WTC11 (cell line): ENCODE measurements at regions not wholly inside any gene's neighbourhood (a gene's known extent, or its start where the extent isn't known, plus 50 kb on each side); places are given as distances from the start of the nearest gene placed in this dataset.

Experiments
- AR ChIP-seq: fragments of 250-450 bp; sonication (Bioruptor Pico); IDR thresholded peaks from 2 replicates; pipeline ENCODE4 v1.9.0; 2021; ENCODE audit warnings: mild to moderate bottlenecking
- ARID4B ChIP-seq: sonication (generic); formaldehyde crosslinking; IDR thresholded peaks from 2 replicates; pipeline ENCODE4 v1.8.0; 2023; ENCODE audit warnings: missing genetic modification reagents, mild to moderate bottlenecking, borderline replicate concordance
- ATF3 ChIP-seq: sonication (generic); formaldehyde crosslinking; conservative IDR thresholded peaks from 2 replicates; pipeline ENCODE4 v1.8.1; 2022; ENCODE audit warnings: mild to moderate bottlenecking, missing genetic modification reagents
- E2F4 ChIP-seq: sonication (generic); formaldehyde crosslinking; IDR thresholded peaks from 2 replicates; pipeline ENCODE4 v1.8.1; 2022; ENCODE audit warnings: low read depth, mild to moderate bottlenecking, moderate library complexity, missing genetic modification reagents, borderline replicate concordance
- ELF4 ChIP-seq: sonication (generic); formaldehyde crosslinking; IDR thresholded peaks from 2 replicates; pipeline ENCODE4 v1.8.1; 2022; ENCODE audit warnings: low read depth, mild to moderate bottlenecking, moderate library complexity, missing genetic modification reagents
- EMX1 ChIP-seq: fragments of 250-450 bp; sonication (Bioruptor Pico); IDR thresholded peaks from 2 replicates; pipeline ENCODE4 v1.8.0; 2021; ENCODE audit warnings: mild to moderate bottlenecking
- FOXK1 ChIP-seq: sonication (generic); formaldehyde crosslinking; IDR thresholded peaks from 2 replicates; pipeline ENCODE4 v1.8.0; 2022; ENCODE audit warnings: mild to moderate bottlenecking, moderate library complexity, missing genetic modification reagents
- GABPB1 ChIP-seq: sonication (generic); formaldehyde crosslinking; IDR thresholded peaks from 2 replicates; pipeline ENCODE4 v1.8.1; 2023; ENCODE audit warnings: mild to moderate bottlenecking, missing genetic modification reagents
- GRHL2 ChIP-seq: fragments of 250-450 bp; sonication (Bioruptor Pico); IDR thresholded peaks from 2 replicates; pipeline ENCODE4 v1.8.0; 2022; ENCODE audit warnings: mild to moderate bottlenecking, moderate library complexity; ENCODE audit not compliant: insufficient replicate concordance, severe bottlenecking
- HMGA2 ChIP-seq: fragments of 250-450 bp; sonication (Bioruptor Pico); IDR thresholded peaks from 2 replicates; pipeline ENCODE4 v1.4.0; 2021; ENCODE audit warnings: mild to moderate bottlenecking, moderate library complexity
- KAT7 ChIP-seq: sonication (generic); formaldehyde crosslinking; IDR thresholded peaks from 2 replicates; pipeline ENCODE4 v1.8.1; 2023; ENCODE audit warnings: missing genetic modification reagents, mild to moderate bottlenecking, borderline replicate concordance
- NFATC4 ChIP-seq: fragments of 250-450 bp; sonication (Bioruptor Pico); IDR thresholded peaks from 2 replicates; pipeline ENCODE4 v1.9.0; 2021; ENCODE audit warnings: mild to moderate bottlenecking
- NFE2L1 ChIP-seq: sonication (generic); formaldehyde crosslinking; IDR thresholded peaks from 2 replicates; pipeline ENCODE4 v1.8.1; 2023; ENCODE audit warnings: missing genetic modification reagents
- PREB ChIP-seq: sonication (generic); formaldehyde crosslinking; IDR thresholded peaks from 2 replicates; pipeline ENCODE4 v1.8.1; 2022; ENCODE audit warnings: mild to moderate bottlenecking, missing genetic modification reagents, moderate library complexity, borderline replicate concordance
- PRRX2 ChIP-seq: fragments of 250-450 bp; sonication (Bioruptor Pico); IDR thresholded peaks from 2 replicates; pipeline ENCODE4 v1.8.0; 2021; ENCODE audit warnings: mild to moderate bottlenecking
- STAT6 ChIP-seq: sonication (generic); formaldehyde crosslinking; conservative IDR thresholded peaks from 2 replicates; pipeline ENCODE4 v1.8.1; 2023; ENCODE audit warnings: mild to moderate bottlenecking, low read depth, missing genetic modification reagents, moderate library complexity
- TEAD4 ChIP-seq: sonication (generic); formaldehyde crosslinking; IDR thresholded peaks from 2 replicates; pipeline ENCODE4 v1.8.0; 2022; ENCODE audit warnings: mild to moderate bottlenecking, missing genetic modification reagents
- USF2 ChIP-seq: sonication (generic); formaldehyde crosslinking; IDR thresholded peaks from 2 replicates; pipeline ENCODE4 v1.8.1; 2023; ENCODE audit warnings: mild to moderate bottlenecking, missing genetic modification reagents, moderate library complexity
- ZNF232 ChIP-seq: sonication (generic); formaldehyde crosslinking; IDR thresholded peaks from 2 replicates; pipeline ENCODE4 v1.8.0; 2022; ENCODE audit warnings: mild to moderate bottlenecking, missing genetic modification reagents
- ZNF425 ChIP-seq: fragments of 250-450 bp; sonication (Bioruptor Pico); conservative IDR thresholded peaks from 2 replicates; pipeline ENCODE4 v1.9.0; 2021; ENCODE audit warnings: mild to moderate bottlenecking
- ZSCAN18 ChIP-seq: fragments of 250-450 bp; sonication (Bioruptor Pico); IDR thresholded peaks from 2 replicates; pipeline ENCODE4 v2.1.2; 2022; ENCODE audit warnings: mild to moderate bottlenecking, moderate library complexity

GRCh38 chr1:98048244-98048643 is 127.4 kb upstream of the DPYD start (continued):
- TF ChIP-seq PRRX2 (CRISPR knock-in tag) (no peak), TEAD4 (peak; percentile 83), ZNF232 (peak; percentile 94; the same call in 1 of the 2 replicates), AR (CRISPR knock-in tag) (no peak), PREB (no peak), GRHL2 (CRISPR knock-in tag) (no peak), ARID4B (peak; percentile 98), E2F4 (CRISPR knock-in tag) (no peak), HMGA2 (CRISPR knock-in tag) (no peak), ELF4 (no peak), USF2 (CRISPR knock-in tag) (no peak), ZNF425 (no peak), FOXK1 (peak; percentile 85; the same call in 1 of the 2 replicates), GABPB1 (CRISPR knock-in tag) (no peak), NFE2L1 (CRISPR knock-in tag) (peak; percentile 92), EMX1 (CRISPR knock-in tag) (no peak), NFATC4 (no peak), ZSCAN18 (CRISPR knock-in tag) (no peak), STAT6 (CRISPR knock-in tag) (no peak), ATF3 (no peak), KAT7 (CRISPR knock-in tag) (no peak)
